Esophagus muscularis mucosa (tissue), 4 donors: ENCODE measurements at regions not wholly inside any gene's neighbourhood (a gene's known extent, or its start where the extent isn't known, plus 50 kb on each side); places are given as distances from the start of the nearest gene placed in this dataset.

Experiments used
- CTCF ChIP-seq, 3 experiments: fragments of 200-600 bp in 2 of 3; fragments of 450-650 bp in 1 of 3; sonication (generic) in 2 of 3; IDR thresholded peaks; one replicate each; pipeline ENCODE4 v1.5.1; 2017 to 2019; ENCODE audit warnings: antibody characterized with exemption in 3 of 3, mild to moderate bottlenecking in 2 of 3, moderate library complexity in 1 of 3
- EP300 ChIP-seq: sonication (generic); formaldehyde crosslinking; IDR thresholded peaks from one replicate; pipeline ENCODE4 v1.6.1; 2017; ENCODE audit warnings: antibody characterized with exemption
- POLR2AphosphoS5 ChIP-seq, 2 donors: sonication (generic); formaldehyde crosslinking; IDR thresholded peaks; one replicate each; pipeline ENCODE4 v1.6.1; 2017; ENCODE audit warnings: antibody characterized with exemption in 2 of 2

DNA sequence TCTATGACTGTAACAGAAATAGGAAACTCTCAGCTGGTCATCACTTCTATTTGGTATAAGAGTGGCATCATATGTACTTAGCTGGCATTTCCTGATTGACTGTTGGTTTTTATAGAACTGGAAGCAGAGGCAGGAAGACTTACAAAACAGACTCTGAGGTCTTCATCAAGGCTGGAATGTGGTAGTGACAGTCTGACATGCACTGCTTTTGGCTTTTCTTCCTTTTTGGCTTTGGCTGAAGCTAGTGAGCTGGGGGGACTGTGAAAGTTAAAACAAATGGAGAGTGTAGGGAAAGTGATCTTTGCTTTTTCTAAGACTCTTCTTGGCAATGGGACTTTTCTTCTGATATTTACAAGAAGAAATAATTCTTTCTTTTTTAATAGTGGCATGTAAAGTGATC, 121.1 kb upstream of the SLC4A4 start:
- TF ChIP-seq POLR2AphosphoS5 (IDR thresholded peaks at IDR 0.05) (no peak), CTCF (IDR thresholded peaks at IDR 0.05) (no peak), EP300 (no peak)
